ENCODE measurements at regions not wholly inside any gene's neighbourhood (a gene's known extent, or its start where the extent isn't known, plus 50 kb on each side); places are given as distances from the start of the nearest gene placed in this dataset.

DNA sequence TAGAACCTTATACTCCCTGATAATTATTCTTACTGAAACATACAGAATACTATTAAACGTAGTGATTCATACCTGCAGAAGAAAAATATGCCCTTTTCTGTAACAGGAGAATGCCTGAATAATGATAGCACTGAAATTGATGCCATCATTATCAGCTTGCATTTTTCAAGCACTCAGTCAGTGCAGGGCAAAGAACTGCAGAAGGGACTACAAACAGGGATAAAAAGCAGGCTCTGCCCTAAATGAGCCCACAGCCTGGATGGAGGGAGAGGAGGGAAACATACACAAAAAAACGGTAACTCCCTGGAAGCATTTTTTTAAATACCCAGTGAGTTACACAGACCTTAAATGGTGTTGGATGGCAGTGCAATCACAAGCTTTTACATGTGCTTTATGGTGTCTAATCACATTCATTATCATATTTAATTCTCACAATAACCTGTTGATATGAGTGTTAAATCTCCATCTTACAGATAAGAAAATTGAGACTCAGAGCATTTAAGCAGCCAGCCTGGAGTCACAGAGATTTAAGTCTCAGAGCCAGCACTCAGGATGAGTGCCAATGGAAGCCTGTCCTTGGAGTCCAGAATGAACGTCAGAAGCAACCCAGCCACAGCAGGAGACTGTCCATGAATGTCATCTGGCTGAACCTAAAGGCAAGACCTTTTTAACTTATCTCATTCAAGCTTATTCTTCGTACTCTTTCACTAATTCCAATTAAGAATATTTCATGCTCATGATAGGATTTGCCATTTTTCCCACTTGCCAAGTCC lies 139.3 kb upstream of the CTNNA2 start:
- ATAC-seq (ENCODE audit: low FRiP score), result no peak
- intact Hi-C loops (cut with DNase I), result no loop called here
- H3K4me3 ChIP-seq (ENCODE audit: low read length in 2 of 2), result no peak overlapping the region
- no peak overlapping the region for H3K27ac ChIP-seq (ENCODE audit: low read depth in 1 of 2, low read length in 2 of 2)
- no peaks in the 10 kb centered on the region for H3K36me3 ChIP-seq (ENCODE audit: control insufficient read depth in 1 of 2, insufficient read depth in 2 of 2, low read length in 1 of 2)
- no peak for DNase-seq
- H3K4me1 ChIP-seq (ENCODE audit: control insufficient read depth in 1 of 2, insufficient read depth in 2 of 2, low read length in 2 of 2), result no peaks in the 10 kb centered on the region
- peaks cover 2% of the 10 kb centered on the region for H3K9me3 ChIP-seq (ENCODE audit: control insufficient read depth, low read length)
- WGBS, 2 donors, result 24 to 27% methylated on average over 3 to 4 of the region's 4 CpGs
- no peaks in the 10 kb centered on the region for H3K27me3 ChIP-seq (ENCODE audit: control insufficient read depth in 1 of 2, insufficient read depth in 2 of 2, low read length in 1 of 2)

- Histone ChIP-seq H3K9me3 (ENCODE audit: control insufficient read depth, low read length) (peaks cover 3% of the 10 kb centered on the region), H3K4me1 (ENCODE audit: control insufficient read depth in 1 of 2, insufficient read depth in 2 of 2, low read length in 2 of 2) (peaks cover 0 to 2% of the 10 kb centered on the region in 2 donors), H3K27ac (ENCODE audit: low read depth in 1 of 2, low read length in 2 of 2) (no peak overlapping the region), H3K27me3 (ENCODE audit: control insufficient read depth in 1 of 2, insufficient read depth in 2 of 2, low read length in 1 of 2) (no peaks in the 10 kb centered on the region), H3K4me3 (ENCODE audit: low read length in 2 of 2) (no peak overlapping the region), H3K36me3 (ENCODE audit: control insufficient read depth in 1 of 2, insufficient read depth in 2 of 2, low read length in 1 of 2) (no peaks in the 10 kb centered on the region)
- DNase-seq (no peak), ATAC-seq (ENCODE audit: low FRiP score) (no peak)
- intact Hi-C loops (cut with DNase I), result no loop called here
- WGBS, 2 donors, result 18 to 24% methylated on average over 8 of the region's 8 CpGs
Measured at GRCh38 chr2:79370976-79371538, 141.8 kb upstream of the CTNNA2 start.

- peaks cover 1% of the 10 kb centered on the region for H3K9me3 ChIP-seq (ENCODE audit: control insufficient read depth, low read length)
- H3K36me3 ChIP-seq (ENCODE audit: control insufficient read depth in 1 of 2, insufficient read depth in 2 of 2, low read length in 1 of 2), result no peaks in the 10 kb centered on the region
- H3K4me3 ChIP-seq (ENCODE audit: low read length in 2 of 2), result no peak overlapping the region
- H3K4me1 ChIP-seq (ENCODE audit: control insufficient read depth in 1 of 2, insufficient read depth in 2 of 2, low read length in 2 of 2), result peaks cover 0 to 2% of the 10 kb centered on the region in 2 donors
- ATAC-seq (ENCODE audit: low FRiP score) (no peak), DNase-seq (no peak)
- intact Hi-C loops (cut with DNase I), result no loop called here
- WGBS, 2 donors, result 79 to 87% methylated on average over 9 of the region's 9 CpGs
- no peaks in the 10 kb centered on the region for H3K27me3 ChIP-seq (ENCODE audit: control insufficient read depth in 1 of 2, insufficient read depth in 2 of 2, low read length in 1 of 2)
- H3K27ac ChIP-seq (ENCODE audit: low read depth in 1 of 2, low read length in 2 of 2), result no peak overlapping the region
Measured at GRCh38 chr2:79369127-79369526, 143.7 kb upstream of the CTNNA2 start.

DNA sequence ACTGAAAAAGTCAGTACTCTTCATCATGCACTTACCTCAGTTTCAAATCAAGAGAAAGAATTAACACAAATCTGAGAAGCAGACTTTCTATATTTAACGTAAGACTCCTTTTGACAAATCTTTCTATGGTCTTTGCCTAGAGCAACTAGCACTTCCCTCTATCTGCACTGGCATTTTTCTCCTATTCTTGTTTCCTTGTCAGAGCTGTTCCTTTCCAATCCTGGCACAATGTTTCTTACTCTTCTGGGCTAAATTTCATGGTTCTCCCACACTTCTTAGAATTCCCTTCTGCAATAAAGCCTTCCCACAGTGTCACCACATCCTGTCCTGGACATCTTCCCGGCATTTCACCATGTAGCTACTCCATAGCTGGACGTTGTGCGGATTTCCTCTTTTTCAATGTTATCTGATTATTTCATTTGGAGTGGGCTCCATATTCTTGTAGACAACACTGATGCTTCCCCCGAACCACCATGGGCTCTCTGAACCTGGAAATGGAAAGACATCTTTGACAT lies 144.7 kb upstream of the CTNNA2 start:
- intact Hi-C loops (cut with DNase I), result no loop called here
- 72 to 73% methylated on average over 5 of the region's 5 CpGs for WGBS, 2 donors

DNA sequence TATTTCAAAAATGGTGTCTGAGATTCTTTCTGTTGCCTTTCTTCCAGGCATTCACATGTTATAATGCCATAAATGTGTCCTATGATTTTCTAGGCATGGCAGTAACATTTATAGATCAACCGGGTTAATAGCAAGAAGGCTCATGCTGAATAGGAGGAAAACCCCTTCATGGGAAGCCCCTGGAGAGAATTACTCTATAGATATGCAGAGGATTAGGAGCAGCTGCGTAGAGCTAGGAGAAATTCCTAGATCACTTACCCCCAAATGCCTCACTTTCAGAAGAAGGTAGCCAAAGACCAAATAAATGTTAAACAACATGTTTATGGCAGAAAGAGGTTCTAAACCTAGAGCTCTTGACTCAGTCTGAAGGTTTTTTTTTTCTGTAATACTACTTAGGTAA lies 153.4 kb upstream of the CTNNA2 start:
- 33 to 38% methylated on average over 2 of the region's 2 CpGs for WGBS, 2 donors
- intact Hi-C loops (cut with DNase I), result no loop called here
- Histone ChIP-seq H3K36me3 (ENCODE audit: control insufficient read depth in 1 of 2, insufficient read depth in 2 of 2, low read length in 1 of 2) (no peaks in the 10 kb centered on the region), H3K9me3 (ENCODE audit: control insufficient read depth, low read length) (peaks cover 2% of the 10 kb centered on the region), H3K27me3 (ENCODE audit: control insufficient read depth in 1 of 2, insufficient read depth in 2 of 2, low read length in 1 of 2) (no peaks in the 10 kb centered on the region), H3K4me1 (ENCODE audit: control insufficient read depth in 1 of 2, insufficient read depth in 2 of 2, low read length in 2 of 2) (no peaks in the 10 kb centered on the region), H3K4me3 (ENCODE audit: low read length in 2 of 2) (no peak overlapping the region), H3K27ac (ENCODE audit: low read depth in 1 of 2, low read length in 2 of 2) (no peak overlapping the region)
- DNase-seq (no peak), ATAC-seq (ENCODE audit: low FRiP score) (no peak)

More for the DNA sequence above, 144.7 kb upstream of the CTNNA2 start:
- Histone ChIP-seq H3K9me3 (ENCODE audit: control insufficient read depth, low read length) (peaks cover 1% of the 10 kb centered on the region), H3K27me3 (ENCODE audit: control insufficient read depth in 1 of 2, insufficient read depth in 2 of 2, low read length in 1 of 2) (no peaks in the 10 kb centered on the region), H3K36me3 (ENCODE audit: control insufficient read depth in 1 of 2, insufficient read depth in 2 of 2, low read length in 1 of 2) (no peaks in the 10 kb centered on the region), H3K27ac (ENCODE audit: low read depth in 1 of 2, low read length in 2 of 2) (no peak overlapping the region), H3K4me1 (ENCODE audit: control insufficient read depth in 1 of 2, insufficient read depth in 2 of 2, low read length in 2 of 2) (peaks cover 0 to 2% of the 10 kb centered on the region in 2 donors), H3K4me3 (ENCODE audit: low read length in 2 of 2) (no peak overlapping the region)
- ATAC-seq (ENCODE audit: low FRiP score) (no peak), DNase-seq (no peak)

DNA sequence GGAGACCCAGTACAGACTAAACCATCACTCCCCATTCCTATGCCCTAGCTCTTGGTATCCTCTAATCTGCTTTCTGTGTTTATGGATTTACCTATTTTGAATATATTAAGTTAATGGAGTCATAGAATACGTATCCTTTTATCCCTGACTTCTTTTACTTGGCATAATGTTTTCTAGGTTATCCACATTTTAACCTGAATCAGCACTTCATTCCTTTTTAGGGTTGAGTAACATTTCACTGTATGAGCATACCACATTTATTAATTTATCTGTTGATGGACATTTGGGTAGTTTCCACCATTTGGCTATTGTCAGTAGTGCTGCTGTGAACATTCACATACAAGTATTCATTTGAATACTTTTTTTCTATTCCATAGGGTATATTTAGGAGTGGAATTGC lies 157.3 kb upstream of the CTNNA2 start:
- H3K4me1 ChIP-seq (ENCODE audit: control insufficient read depth in 1 of 2, insufficient read depth in 2 of 2, low read length in 2 of 2), result no peaks in the 10 kb centered on the region
- intact Hi-C loops (cut with DNase I), result no loop called here
- ATAC-seq (ENCODE audit: low FRiP score), result no peak
- H3K9me3 ChIP-seq (ENCODE audit: control insufficient read depth, low read length), result peaks cover 2% of the 10 kb centered on the region
- no peaks in the 10 kb centered on the region for H3K36me3 ChIP-seq (ENCODE audit: control insufficient read depth in 1 of 2, insufficient read depth in 2 of 2, low read length in 1 of 2)
- no peak overlapping the region for H3K4me3 ChIP-seq (ENCODE audit: low read length in 2 of 2)
- H3K27me3 ChIP-seq (ENCODE audit: control insufficient read depth in 1 of 2, insufficient read depth in 2 of 2, low read length in 1 of 2), result no peaks in the 10 kb centered on the region
- no peak for DNase-seq
- 28 to 62% methylated on average over 1 of the region's 1 CpG for WGBS, 2 donors
- no peak overlapping the region for H3K27ac ChIP-seq (ENCODE audit: low read depth in 1 of 2, low read length in 2 of 2)

- no peak overlapping the region for H3K27ac ChIP-seq (ENCODE audit: low read depth in 1 of 2, low read length in 2 of 2)
- H3K27me3 ChIP-seq (ENCODE audit: control insufficient read depth in 1 of 2, insufficient read depth in 2 of 2, low read length in 1 of 2), result no peaks in the 10 kb centered on the region
- H3K36me3 ChIP-seq (ENCODE audit: control insufficient read depth in 1 of 2, insufficient read depth in 2 of 2, low read length in 1 of 2), result no peaks in the 10 kb centered on the region
- ATAC-seq (ENCODE audit: low FRiP score), result no peak
- intact Hi-C loops (cut with DNase I), result no loop called here
- peaks cover 4% of the 10 kb centered on the region for H3K9me3 ChIP-seq (ENCODE audit: control insufficient read depth, low read length)
- H3K4me1 ChIP-seq (ENCODE audit: control insufficient read depth in 1 of 2, insufficient read depth in 2 of 2, low read length in 2 of 2), result no peaks in the 10 kb centered on the region
- H3K4me3 ChIP-seq (ENCODE audit: low read length in 2 of 2), result no peak overlapping the region
- DNase-seq, result no peak
Measured at GRCh38 chr2:79327460-79327859, 167.9 kb upstream of the REG3A start.

GRCh38 chr2:79320871-79321270 lies 161.3 kb upstream of the REG3A start:
- ATAC-seq (ENCODE audit: low FRiP score) (no peak), DNase-seq (no peak)
- H3K27ac ChIP-seq (ENCODE audit: low read depth in 1 of 2, low read length in 2 of 2), result no peak overlapping the region
- H3K9me3 ChIP-seq (ENCODE audit: control insufficient read depth, low read length), result peaks cover 4% of the 10 kb centered on the region
- H3K36me3 ChIP-seq (ENCODE audit: control insufficient read depth in 1 of 2, insufficient read depth in 2 of 2, low read length in 1 of 2), result no peaks in the 10 kb centered on the region
- intact Hi-C loops (cut with DNase I), result no loop called here
- H3K27me3 ChIP-seq (ENCODE audit: control insufficient read depth in 1 of 2, insufficient read depth in 2 of 2, low read length in 1 of 2), result no peaks in the 10 kb centered on the region
- H3K4me3 ChIP-seq (ENCODE audit: low read length in 2 of 2), result no peak overlapping the region
- H3K4me1 ChIP-seq (ENCODE audit: control insufficient read depth in 1 of 2, insufficient read depth in 2 of 2, low read length in 2 of 2), result no peaks in the 10 kb centered on the region
- 83 to 87% methylated on average over 1 of the region's 1 CpG for WGBS, 2 donors

DNA sequence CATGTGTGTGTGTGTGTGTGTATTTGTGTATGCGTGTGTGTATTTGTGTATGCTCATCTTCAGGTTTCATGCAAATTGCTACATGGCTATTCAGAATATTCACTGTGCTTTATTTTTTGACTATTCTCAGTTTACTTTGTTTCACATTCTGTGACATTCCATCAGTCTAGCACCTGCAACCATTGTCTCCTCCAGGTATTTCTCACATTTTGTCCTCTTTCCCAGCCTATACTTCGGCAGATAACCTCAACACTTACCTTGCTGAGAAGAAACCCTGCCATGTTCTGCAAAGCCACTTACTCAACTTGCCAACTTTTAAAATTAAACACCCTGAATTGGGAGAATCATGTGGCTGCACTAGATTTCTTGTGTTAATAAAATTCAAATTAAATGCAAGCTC lies 135.4 kb upstream of the REG3A start:
- no peak for DNase-seq

More for the DNA sequence above, 135.4 kb upstream of the REG3A start:
- Histone ChIP-seq H3K27me3 (ENCODE audit: control insufficient read depth in 1 of 2, insufficient read depth in 2 of 2, low read length in 1 of 2) (no peaks in the 10 kb centered on the region), H3K4me3 (ENCODE audit: low read length in 2 of 2) (no peak overlapping the region), H3K4me1 (ENCODE audit: control insufficient read depth in 1 of 2, insufficient read depth in 2 of 2, low read length in 2 of 2) (no peaks in the 10 kb centered on the region), H3K36me3 (ENCODE audit: control insufficient read depth in 1 of 2, insufficient read depth in 2 of 2, low read length in 1 of 2) (no peaks in the 10 kb centered on the region), H3K9me3 (ENCODE audit: control insufficient read depth, low read length) (no peaks in the 10 kb centered on the region), H3K27ac (ENCODE audit: low read depth in 1 of 2, low read length in 2 of 2) (no peak overlapping the region)
- ATAC-seq (ENCODE audit: low FRiP score), result no peak
- intact Hi-C loops (cut with DNase I), result no loop called here
- 71 to 75% methylated on average over 2 of the region's 2 CpGs for WGBS, 2 donors

Measured in aorta (tissue), 5 donors.